T-helper 17 cell (primary cell): ENCODE measurements at regions not wholly inside any gene's neighbourhood (a gene's known extent, or its start where the extent isn't known, plus 50 kb on each side); places are given as distances from the start of the nearest gene placed in this dataset.
"Not testable (repeated sequence)": the region's sequence is repeated elsewhere in the genome, so short reads cannot be mapped to it uniquely, and the experiment has no call there.

ENCODE experiments used
- ATAC-seq: fragments of 150-1000 bp; cut with Tn5 transposase; 2 replicates; pipeline ENCODE4 v1.10.0; 2021; ENCODE audit warnings: mild to moderate bottlenecking, moderate library complexity
- DNase-seq, 3 donors: peaks; one replicate each; pipeline versions ENCODE4 v3.0.0 to v3.0.0-alpha.2; 2020 to 2021
- H3K9me3 ChIP-seq: one replicate; pipeline ENCODE4 v1.7.0; 2013; ENCODE audit warnings: low read length, mild to moderate bottlenecking; ENCODE audit not compliant: control insufficient read depth, poor library complexity, severe bottlenecking
- H3K27ac Mint-ChIP-seq: one replicate; pipeline ENCODE4 v1.8.0; 2022; ENCODE audit warnings: mild to moderate bottlenecking, moderate library complexity, mixed read lengths
- H3K27me3 Mint-ChIP-seq: one replicate; pipeline ENCODE4 v1.8.0; 2022; ENCODE audit warnings: mixed read lengths
- H3K36me3 Mint-ChIP-seq: one replicate; pipeline ENCODE4 v1.8.0; 2022; ENCODE audit warnings: low read depth, mixed read lengths
- H3K4me1 Mint-ChIP-seq: one replicate; pipeline ENCODE4 v1.8.0; 2022; ENCODE audit warnings: mild to moderate bottlenecking, mixed read lengths
- H3K4me3 Mint-ChIP-seq: one replicate; pipeline ENCODE4 v1.8.0; 2022; ENCODE audit warnings: mild to moderate bottlenecking, moderate library complexity, mixed read lengths

- H3K4me1 Mint-ChIP-seq, H3K27me3 Mint-ChIP-seq, DNase-seq, H3K36me3 Mint-ChIP-seq, H3K4me3 Mint-ChIP-seq, H3K9me3 ChIP-seq, H3K27ac Mint-ChIP-seq, ATAC-seq: not testable (repeated sequence)
Observed at GRCh38 chr11:80921310-80921709, 1480.5 kb upstream of the TENM4 start.

DNA sequence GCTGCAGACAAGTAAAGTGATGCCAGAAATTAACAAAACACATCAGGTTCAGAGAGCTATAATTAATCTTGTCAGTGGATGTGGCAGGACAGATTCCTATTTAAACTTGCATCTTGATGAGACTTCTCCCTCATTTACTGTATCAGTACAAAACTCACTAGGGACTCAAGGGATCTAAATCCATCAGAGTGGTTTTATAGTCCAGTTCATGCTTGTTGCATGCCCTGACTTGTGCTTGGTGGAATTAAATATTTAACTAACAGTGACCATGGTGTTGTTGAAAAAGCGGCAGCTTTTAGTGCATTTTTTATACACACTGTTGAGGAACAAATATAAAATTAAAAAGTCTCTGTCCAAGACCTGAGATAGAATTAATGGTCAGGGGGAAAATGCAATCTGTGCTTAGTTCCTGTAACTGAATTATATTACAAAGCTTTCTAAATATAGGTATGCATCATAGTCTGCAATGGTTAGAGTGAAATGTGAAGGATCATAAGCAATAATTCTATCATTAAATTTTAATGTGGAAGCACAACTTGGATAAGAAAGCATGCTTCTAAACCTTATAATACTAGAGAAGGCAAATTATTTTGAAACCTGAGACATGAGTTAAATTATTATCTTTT, 1475.5 kb upstream of the TENM4 start:
- H3K9me3 ChIP-seq, result no peaks in the 10 kb centered on the region
- ATAC-seq, result no peak
- Mint-ChIP-seq H3K36me3 (no peaks in the 10 kb centered on the region), H3K27me3 (no peaks in the 10 kb centered on the region), H3K4me1 (no peaks in the 10 kb centered on the region), H3K27ac (no peak overlapping the region), H3K4me3 (no peak overlapping the region)
- no peak for DNase-seq

GRCh38 chr11:80914311-80914710, 1473.5 kb upstream of the TENM4 start:
- Mint-ChIP-seq H3K27ac (no peak overlapping the region), H3K36me3 (no peaks in the 10 kb centered on the region), H3K4me3 (no peak overlapping the region), H3K27me3 (no peaks in the 10 kb centered on the region), H3K4me1 (no peaks in the 10 kb centered on the region)
- H3K9me3 ChIP-seq, result no peaks in the 10 kb centered on the region
- no peak for DNase-seq
- ATAC-seq, result no peak

GRCh38 chr11:80911666-80912065, 1470.8 kb upstream of the TENM4 start:
- no peak for DNase-seq
- Mint-ChIP-seq H3K36me3 (no peaks in the 10 kb centered on the region), H3K27ac (no peak overlapping the region), H3K4me3 (no peak overlapping the region), H3K27me3 (no peaks in the 10 kb centered on the region), H3K4me1 (no peaks in the 10 kb centered on the region)
- H3K9me3 ChIP-seq, result no peaks in the 10 kb centered on the region
- no peak for ATAC-seq

- Mint-ChIP-seq H3K27me3 (no peaks in the 10 kb centered on the region), H3K4me3 (no peak overlapping the region), H3K27ac (no peak overlapping the region), H3K36me3 (no peaks in the 10 kb centered on the region), H3K4me1 (no peaks in the 10 kb centered on the region)
- ATAC-seq (no peak), DNase-seq (no peak)
- H3K9me3 ChIP-seq, result no peaks in the 10 kb centered on the region
Observed at GRCh38 chr11:80900265-80900664, 1459.4 kb upstream of the TENM4 start.

DNA sequence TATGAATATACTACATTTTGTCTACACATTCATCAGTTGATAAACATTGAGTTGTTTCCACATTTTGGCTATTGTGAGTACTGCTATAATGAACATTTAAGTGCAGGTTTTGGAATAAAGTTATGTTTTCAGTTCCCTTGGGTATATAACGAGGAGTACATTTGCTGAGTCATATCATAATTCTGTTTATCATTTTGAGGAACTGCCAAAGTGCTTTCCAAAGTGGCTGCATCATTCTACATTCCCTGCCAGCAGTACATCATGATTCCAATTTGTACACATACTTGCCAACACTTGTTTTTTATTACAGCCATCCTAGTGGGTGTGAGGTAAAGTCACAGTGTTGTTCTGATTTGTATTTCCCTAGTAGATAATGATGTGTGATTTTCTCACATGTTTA, 1458.6 kb upstream of the TENM4 start:
- H3K27me3 Mint-ChIP-seq, result no peaks in the 10 kb centered on the region
- ATAC-seq, result no peak
- no peak overlapping the region for H3K27ac Mint-ChIP-seq
- H3K4me3 Mint-ChIP-seq, result no peak overlapping the region
- DNase-seq, result no peak
- H3K36me3 Mint-ChIP-seq, result no peaks in the 10 kb centered on the region
- H3K4me1 Mint-ChIP-seq, result no peaks in the 10 kb centered on the region
- no peaks in the 10 kb centered on the region for H3K9me3 ChIP-seq

DNA sequence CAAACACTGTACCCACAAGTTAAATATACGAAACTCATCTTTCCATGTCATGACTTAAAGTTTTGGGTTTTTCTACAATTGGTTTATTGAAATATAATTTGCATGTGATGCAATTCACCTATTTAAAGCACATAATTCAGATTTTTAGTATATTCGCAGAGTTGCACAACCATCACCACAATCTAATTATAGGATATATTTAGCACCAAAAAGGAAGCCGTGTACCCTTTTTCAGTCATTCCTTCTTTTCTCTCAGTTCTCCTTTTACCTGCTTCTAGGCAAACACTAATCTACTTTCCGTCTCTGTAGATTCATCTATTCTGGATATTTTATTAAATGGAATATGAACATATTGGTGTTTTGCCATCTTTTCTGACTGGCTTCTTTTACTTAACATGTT, 1458.1 kb upstream of the TENM4 start:
- H3K4me1 Mint-ChIP-seq, result no peaks in the 10 kb centered on the region
- H3K27me3 Mint-ChIP-seq, result no peaks in the 10 kb centered on the region
- no peaks in the 10 kb centered on the region for H3K9me3 ChIP-seq

DNA sequence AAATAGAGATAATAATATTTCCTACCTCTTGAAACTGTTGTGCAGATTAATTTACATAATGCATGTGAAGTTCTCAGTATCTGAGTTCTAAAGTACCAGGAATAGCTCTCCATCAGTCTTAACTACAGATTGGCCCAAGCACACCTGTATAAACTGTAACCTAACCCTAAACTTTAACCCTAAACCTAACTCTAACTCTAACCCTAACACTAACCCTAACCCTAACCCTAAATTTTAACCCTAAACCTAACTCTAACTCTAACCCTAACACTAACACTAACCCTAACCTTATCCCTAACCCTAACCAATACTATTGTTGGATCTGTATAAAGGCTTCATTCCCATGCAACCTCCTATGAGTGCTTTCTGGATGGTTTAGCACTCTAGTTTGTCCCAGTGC, 1445.9 kb upstream of the TENM4 start:
- Mint-ChIP-seq H3K36me3 (no peaks in the 10 kb centered on the region), H3K27me3 (no peaks in the 10 kb centered on the region), H3K4me1 (no peaks in the 10 kb centered on the region), H3K27ac (no peak overlapping the region), H3K4me3 (no peak overlapping the region)
- ATAC-seq (no peak), DNase-seq (no peak)
- H3K9me3 ChIP-seq, result no peaks in the 10 kb centered on the region

More for the DNA sequence above, 1458.1 kb upstream of the TENM4 start:
- no peak for DNase-seq
- no peak for ATAC-seq
- no peak overlapping the region for H3K4me3 Mint-ChIP-seq
- H3K27ac Mint-ChIP-seq, result no peak overlapping the region
- H3K36me3 Mint-ChIP-seq, result no peaks in the 10 kb centered on the region

DNA sequence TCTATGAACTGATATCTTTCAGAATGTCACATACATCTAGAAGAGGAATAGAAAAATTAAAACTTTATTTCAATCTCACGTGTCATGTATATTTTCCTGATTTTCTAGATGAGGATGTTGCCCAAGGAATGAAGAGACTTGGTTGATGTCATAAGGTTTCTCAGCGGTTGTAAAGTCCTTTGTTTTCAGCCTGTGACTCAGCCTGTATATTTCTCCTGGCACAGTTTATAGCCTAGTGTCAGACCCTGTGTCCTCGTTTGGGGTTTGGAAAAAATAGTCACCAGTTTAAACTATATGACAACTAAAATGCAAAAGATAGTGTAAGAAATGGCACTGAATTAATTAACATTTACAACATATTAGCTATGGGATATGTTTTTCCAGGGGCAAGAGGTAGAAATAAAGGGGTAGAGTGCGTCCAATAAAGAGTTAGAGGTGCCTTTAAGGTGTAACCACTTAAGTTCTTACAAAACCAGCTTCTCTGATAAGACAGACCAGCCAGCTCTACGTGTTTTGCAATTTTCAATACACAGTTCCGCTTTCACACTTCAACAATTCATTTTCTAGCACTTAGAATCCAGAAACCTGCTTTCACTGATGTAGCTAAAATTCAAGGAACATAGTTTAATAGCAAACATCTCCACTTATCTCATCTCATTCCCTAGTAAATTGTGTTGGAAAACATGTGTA, 1432.6 kb upstream of the TENM4 start:
- ATAC-seq (no peak), DNase-seq (no peak)
- H3K9me3 ChIP-seq, result no peaks in the 10 kb centered on the region
- Mint-ChIP-seq H3K27ac (no peak overlapping the region), H3K36me3 (no peaks in the 10 kb centered on the region), H3K4me3 (no peak overlapping the region), H3K4me1 (no peaks in the 10 kb centered on the region), H3K27me3 (no peaks in the 10 kb centered on the region)

GRCh38 chr11:80872116-80872728, 1431.4 kb upstream of the TENM4 start:
- Mint-ChIP-seq H3K36me3 (no peaks in the 10 kb centered on the region), H3K4me1 (no peaks in the 10 kb centered on the region), H3K27me3 (no peaks in the 10 kb centered on the region), H3K4me3 (no peak overlapping the region), H3K27ac (no peak overlapping the region)
- no peak for ATAC-seq
- DNase-seq, result no peak
- no peaks in the 10 kb centered on the region for H3K9me3 ChIP-seq

GRCh38 chr11:80868831-80869230, 1428.0 kb upstream of the TENM4 start:
- DNase-seq (no peak), ATAC-seq (no peak)
- no peaks in the 10 kb centered on the region for H3K27me3 Mint-ChIP-seq
- no peak overlapping the region for H3K4me3 Mint-ChIP-seq
- no peak overlapping the region for H3K27ac Mint-ChIP-seq
- H3K9me3 ChIP-seq, result no peaks in the 10 kb centered on the region
- no peaks in the 10 kb centered on the region for H3K36me3 Mint-ChIP-seq
- no peaks in the 10 kb centered on the region for H3K4me1 Mint-ChIP-seq

DNA sequence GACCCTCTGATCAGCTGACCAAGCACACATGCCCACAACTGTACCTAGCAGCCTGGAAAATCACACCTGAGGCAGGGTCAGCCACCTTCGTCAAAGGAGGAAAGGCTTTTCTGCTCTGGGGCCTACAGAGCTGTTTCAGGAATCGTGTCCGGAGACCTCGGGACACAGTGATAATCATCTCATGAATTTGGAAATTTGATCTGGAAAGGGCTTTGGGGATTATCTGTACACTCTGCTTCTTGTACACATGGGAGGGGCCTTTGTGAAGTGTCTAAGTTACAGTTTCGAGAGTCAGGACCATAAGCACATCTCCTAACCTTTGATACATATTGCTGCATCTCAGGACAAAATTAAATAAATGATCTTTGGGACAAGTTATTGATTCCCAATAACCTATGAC, 1421.2 kb upstream of the TENM4 start:
- Mint-ChIP-seq H3K27ac (no peak overlapping the region), H3K4me1 (no peaks in the 10 kb centered on the region), H3K4me3 (no peak overlapping the region), H3K36me3 (no peaks in the 10 kb centered on the region), H3K27me3 (no peaks in the 10 kb centered on the region)
- no peak for ATAC-seq
- no peaks in the 10 kb centered on the region for H3K9me3 ChIP-seq
- DNase-seq, result no peak

DNA sequence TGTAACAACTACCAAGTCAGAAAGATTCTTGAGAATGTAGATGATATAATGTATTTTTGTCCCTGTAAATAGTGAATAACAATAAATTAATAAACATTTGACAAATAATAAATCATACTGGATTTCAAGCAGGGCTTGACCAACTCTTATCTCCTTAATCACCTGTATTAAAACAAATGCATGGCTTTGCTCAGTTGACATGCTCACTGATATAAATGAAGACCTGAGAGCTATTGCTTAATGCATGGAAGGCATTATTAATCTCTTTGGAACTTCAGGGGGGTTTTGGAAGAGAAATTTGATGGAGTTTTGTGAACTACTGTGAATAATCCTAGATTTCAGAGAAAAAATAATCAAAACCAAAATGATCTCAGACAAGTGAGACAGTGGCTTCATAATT, 1420.4 kb upstream of the TENM4 start:
- no peaks in the 10 kb centered on the region for H3K27me3 Mint-ChIP-seq
- ATAC-seq, result no peak
- DNase-seq, result no peak
- H3K36me3 Mint-ChIP-seq, result no peaks in the 10 kb centered on the region
- no peaks in the 10 kb centered on the region for H3K9me3 ChIP-seq
- no peak overlapping the region for H3K27ac Mint-ChIP-seq
- no peaks in the 10 kb centered on the region for H3K4me1 Mint-ChIP-seq
- no peak overlapping the region for H3K4me3 Mint-ChIP-seq

DNA sequence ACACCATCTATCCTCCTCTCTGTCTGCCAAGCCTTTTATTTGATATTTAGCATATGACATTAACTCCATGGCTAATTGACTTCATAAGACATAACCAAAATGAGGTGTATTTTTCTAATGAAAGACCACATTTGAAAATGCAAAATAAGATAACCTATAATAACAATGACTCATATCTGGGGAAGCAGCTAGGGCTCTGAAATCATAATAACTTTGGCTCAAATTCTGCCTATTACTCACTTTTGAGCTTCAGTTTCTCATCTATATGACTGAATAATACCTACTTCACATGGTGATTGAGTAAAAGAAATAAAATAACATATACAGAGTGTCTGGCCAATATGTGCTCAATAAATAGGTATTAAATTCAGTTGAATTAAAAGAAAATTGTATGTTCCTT, 1419.8 kb upstream of the TENM4 start:
- Mint-ChIP-seq H3K36me3 (no peaks in the 10 kb centered on the region), H3K27me3 (no peaks in the 10 kb centered on the region), H3K27ac (no peak overlapping the region), H3K4me3 (no peak overlapping the region), H3K4me1 (no peaks in the 10 kb centered on the region)
- DNase-seq, result no peak
- no peak for ATAC-seq
- no peaks in the 10 kb centered on the region for H3K9me3 ChIP-seq
